SHP77 treated with DMSO at 0.1 percent for 48 hours (cell line): ENCODE measurements at regions not wholly inside any gene's neighbourhood (a gene's known extent, or its start where the extent isn't known, plus 50 kb on each side); places are given as distances from the start of the nearest gene placed in this dataset.
"Not testable (repeated sequence)": the region's sequence is repeated elsewhere in the genome, so short reads cannot be mapped to it uniquely, and the experiment has no call there.

Experiments
- DNase-seq: peaks from one replicate; lab custom pipeline; 2025; lab: John Stamatoyannopoulos, UW

DNA sequence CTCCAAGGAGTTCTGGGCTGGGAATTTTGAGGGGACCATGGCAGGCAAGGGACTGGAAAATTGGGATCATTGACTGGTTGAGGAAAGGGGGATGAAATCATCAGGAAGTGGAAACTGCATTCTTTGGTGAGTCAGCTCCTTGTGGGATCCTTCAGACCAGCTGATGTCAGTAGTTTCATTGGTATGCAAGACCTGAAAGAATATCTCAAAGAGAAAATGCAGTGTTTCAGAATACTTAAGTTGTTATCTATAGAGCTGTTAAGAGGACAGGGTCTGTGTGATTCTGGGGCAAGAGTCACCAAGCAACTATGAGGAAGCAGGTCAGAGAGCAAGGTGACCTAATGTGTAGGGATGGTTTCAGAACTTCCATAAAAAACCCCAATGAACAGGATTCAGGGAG is 595.9 kb upstream of the AUTS2 start:
- no peak for DNase-seq

DNA sequence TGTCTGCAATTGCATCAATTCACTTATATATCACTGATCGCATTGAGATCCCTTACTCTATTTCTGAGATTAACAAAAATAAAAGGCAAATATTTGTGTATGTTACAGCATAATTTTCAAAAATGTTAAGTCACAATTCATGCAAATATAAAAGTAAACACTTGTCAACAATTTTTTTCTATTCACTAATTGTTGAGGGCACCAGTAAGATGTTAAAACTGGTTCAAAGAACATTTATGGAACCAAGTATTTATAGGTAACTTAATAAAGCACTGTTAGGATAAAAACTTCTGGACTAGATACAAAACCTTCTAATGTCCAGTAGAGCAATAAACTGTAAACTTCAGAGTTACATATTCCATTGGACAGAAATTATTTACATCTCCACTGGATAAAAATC is 586.1 kb upstream of the AUTS2 start:
- no peak for DNase-seq

DNA sequence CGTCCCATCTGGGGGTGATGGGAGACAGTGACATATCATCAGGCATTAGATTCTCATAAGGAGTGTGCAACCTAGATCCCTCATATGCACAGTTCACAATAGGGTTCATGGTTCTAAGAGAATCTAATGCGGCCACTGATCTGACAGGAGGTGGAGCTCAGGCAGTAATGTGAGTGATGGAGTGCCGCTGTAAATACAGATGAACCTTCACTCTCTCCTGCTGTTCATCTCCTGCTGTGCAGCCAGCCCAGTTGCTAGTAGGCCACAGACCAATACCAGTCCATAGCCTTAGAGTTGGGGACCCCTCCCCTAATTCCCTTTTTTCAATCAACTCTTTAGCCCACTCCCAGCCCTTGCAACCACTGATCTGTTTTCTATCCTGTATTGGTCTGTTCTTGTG is 581.1 kb upstream of the AUTS2 start:
- no peak for DNase-seq

DNA sequence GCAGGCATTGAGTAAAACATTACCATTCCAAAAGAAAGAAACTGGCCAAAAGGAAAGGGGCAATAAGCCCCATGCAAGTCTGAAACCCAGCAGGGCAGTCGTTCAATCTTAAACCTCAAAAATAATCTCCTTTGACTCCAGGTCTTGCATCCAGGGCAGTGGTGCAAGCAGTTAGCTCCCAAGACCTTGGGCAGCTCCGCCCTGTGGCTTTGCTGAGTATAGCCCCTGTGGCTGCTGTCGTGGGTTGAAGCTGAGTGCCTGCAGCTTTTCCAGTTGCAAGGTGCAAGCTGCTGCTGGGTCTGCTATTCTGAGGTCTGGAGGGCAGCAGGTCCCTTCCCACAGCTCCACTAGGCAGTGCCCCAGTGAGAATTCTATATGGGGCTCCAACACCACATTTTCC is 580.1 kb upstream of the AUTS2 start:
- no peak for DNase-seq

DNA sequence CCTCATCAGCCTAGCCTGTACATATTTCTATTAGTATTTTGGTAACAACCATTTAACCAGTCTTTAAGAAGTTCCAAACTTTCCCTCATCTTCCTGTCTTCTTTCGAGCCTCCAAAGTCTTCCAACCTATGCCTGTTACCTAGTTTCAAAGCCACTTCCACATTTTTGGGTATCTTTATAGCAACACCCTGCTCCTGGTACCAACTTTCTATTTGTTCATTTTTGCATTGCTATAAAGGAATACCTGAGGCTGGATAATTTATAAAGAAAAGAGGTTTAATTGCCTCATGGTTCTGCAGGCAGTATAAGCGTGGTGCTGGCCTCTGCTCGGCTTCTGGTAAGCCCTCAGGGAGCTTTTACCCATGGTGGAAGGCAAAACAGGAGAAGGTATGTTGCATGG is 578.8 kb upstream of the AUTS2 start:
- no peak for DNase-seq

DNA sequence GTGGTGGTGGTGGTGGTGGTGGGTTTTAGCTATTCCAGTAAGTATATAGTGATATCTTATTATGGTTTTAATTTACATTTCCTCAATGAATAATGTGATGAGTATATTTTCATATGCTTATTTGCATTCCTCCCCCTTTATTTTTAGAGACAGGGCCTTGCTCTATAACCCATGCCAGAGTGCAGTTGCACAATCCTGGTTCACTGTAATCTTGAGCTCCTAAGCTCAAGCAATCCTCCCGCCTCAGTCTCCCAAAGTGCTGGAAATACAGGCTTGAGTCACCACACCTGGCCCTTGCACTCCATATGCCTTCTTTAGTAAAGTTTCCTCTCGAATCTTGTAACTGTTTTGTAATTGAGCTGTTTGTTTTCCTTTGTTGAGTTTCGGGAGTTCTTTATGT is 577.7 kb upstream of the AUTS2 start:
- no peak for DNase-seq

DNA sequence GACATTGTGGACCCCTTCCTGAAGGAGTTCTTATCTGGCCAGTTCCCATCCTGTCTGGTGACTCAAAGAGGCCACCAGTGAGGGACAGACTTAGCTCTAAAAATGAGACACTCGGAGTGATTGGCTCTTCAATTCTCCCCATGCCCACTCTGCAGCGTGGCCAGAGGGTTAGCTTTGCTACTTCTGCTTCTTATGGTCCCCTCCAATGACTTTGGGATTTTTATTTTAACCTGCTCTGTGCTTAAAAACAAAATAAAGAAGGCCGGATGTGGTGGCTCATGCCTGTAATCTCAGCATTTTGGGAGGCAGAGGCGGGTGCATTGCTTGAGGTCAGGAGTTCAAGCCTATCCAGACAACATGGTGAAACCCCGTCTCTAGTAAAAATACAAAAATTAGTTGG is 573.0 kb upstream of the AUTS2 start:
- no peak for DNase-seq

DNA sequence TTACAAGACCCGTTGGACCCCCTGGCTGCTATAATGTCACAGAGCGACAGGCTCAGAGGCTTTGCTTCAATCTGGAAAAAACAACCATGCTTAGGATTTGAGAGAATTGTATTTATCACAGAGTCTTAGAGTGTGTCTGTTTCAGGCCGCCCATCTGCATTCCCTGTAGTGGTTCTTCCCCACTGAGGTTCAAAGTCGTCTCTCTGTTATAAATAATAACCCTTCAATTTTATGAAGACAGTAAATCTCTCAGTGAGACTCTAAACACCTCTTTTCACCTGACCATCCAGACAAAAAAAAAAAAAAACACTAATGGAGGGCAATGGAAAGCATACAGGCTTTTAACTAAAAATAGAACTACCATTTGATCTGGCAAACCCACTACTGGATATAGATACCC is 565.4 kb upstream of the AUTS2 start:
- DNase-seq: no peak

DNA sequence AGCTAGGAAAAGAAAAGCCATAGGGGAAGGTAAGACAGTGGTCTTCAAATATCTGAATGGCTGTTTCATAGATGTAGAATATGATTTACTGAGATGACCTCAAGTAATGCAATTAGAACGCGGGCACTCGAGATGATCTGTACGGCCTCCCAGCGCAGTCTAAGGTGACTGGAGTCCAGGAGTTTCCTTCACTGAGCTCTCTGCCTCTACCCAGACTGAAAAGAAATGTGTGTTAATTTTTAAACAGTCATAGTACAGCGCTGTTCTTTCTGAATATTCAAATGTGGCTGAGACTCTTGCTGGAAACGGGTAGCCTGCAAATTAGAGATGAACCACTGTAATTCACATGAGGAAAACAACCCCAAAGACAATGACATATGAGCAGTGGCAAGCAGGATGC is 562.4 kb upstream of the AUTS2 start:
- no peak for DNase-seq

DNA sequence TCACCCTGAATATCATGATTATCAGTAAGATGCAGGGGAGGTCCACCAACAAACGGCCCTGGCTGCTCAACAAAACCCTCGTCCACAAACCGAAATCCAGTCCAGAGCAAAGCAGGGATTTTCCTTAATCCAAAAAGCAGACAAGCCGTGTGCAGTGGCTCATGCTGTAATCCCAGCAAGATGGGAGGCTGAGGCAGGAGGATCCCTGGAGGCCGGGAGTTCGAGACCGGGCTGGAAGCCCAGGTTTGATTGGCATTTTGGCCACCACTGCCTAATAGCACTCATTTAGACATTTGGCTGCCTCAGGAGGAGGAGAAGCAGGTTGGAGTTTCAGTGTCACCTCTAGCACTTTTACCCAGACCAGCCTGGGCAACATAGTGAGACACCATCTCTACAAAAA is 562.0 kb upstream of the AUTS2 start:
- DNase-seq: no peak

DNA sequence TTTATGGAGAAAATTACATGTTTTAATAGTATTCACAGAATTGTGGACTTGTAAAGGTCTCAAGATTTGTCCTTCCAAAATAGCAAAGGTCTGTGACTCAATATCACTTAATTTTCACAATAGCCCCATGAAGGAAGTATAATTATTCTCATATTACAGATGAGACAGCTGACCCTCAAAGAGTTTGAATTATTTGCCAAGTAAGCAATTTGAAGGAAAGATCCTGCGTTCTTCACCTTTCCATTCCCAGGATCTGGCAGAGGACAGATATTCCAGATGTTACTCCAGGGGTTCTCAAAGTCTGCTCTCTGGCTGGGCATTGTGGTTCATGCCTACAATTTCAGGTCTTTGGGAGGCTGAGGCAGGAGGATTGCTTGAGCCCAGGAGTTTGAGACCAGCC is 559.4 kb upstream of the AUTS2 start:
- no peak for DNase-seq

DNA sequence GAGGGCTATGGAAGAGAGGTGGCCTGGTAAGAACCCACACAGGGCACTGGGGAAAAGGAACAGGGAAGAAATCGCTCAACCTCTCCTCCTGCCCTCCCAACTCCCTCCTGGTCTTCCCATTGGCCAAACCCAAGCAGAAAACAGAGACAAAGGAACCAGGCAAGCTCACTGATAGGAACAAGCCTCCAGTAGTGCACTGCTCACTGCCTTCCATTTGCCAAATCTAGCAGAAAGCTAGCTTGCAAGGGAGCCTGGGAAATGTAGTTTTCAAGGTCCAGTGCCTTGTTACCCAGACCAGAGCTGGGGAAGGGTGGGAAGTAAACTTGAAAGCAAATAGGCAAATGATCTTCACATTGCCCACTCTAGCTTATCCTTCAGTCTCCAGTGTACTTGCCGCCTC is 556.1 kb upstream of the AUTS2 start:
- no peak for DNase-seq

DNA sequence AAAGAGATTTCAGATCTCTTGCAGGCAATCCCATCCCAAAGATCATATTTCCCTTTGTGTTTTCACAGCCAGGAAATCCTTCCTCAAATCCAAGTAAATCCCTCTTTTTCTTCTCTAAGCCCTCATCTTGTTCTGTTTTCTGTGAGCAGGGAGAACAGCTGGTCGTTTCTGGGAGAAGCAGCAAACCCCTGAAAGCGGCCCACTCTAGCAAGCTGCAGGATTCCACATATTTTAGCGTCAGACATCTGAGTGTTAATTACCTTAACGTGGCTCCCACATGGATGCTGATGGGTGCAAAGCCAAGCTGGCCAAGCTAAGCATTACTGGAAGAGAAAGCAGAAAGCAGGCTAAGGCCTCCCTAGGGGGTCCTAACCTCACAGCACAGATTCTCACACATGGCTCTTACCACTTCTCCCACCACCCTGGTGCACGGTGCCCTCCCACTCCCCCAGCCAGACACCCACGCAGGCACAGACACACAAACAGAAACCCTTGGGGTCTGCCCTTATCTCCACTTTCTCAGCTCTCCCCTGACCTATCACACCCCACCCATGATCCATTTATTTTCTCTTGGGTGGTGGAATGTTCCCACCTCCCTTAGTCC is 551.0 kb upstream of the AUTS2 start:
- no peak for DNase-seq

DNA sequence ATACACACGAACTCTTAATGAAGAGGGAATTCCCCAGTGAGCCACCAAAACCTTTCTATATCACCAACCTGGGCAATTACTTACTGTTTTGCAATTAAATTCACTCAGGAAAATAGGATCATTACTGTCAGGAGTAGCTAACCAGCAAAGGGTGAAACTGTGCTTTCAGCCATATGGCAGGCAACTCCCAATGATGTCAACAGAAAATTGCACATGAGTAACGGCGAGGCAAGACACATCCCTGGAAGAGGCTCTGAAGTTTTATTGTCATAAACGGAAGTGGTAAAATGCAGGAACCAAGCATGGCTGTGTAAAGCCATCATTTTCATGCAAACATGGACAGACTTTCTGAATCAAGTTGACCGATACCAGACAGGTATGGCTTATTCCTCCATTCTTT is 548.9 kb upstream of the AUTS2 start:
- DNase-seq: no peak

DNA sequence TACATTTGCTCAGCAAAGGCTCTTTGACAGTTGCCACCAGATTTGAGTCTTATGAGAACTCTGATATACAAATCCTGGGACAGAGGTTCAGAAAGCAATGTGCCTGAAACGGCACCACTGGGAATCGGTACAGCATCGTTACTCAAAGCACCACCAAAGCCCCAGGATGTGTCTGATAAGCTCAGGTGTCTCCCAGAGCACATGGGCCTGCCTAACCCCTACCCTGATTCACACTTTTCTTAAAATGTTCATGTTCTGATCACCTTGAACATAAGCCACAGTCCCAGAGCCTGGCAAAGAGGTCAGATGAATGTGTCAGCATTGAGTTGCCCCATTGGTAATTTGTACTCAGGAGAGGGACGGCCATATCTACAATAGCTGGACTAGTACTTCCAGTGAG is 545.8 kb upstream of the AUTS2 start:
- DNase-seq: no peak

DNA sequence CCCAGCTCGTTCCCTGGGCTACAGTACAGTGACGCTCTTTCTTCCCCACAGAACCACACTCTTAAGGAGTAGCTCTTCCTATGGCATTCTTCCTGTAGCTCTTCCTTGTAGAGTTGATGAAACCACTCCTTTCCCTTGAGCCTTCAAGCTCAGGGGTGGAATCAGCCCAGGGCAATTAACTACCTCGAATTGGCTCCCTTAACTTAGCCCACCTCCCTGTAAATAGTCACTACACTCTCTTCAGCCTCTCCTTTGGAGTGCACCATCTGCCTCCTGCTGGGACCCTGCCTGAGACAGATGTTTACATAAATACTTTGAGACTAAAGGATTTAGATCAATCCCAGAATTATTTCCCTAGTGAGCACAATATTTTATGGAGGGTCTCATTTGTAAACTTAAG is 537.8 kb upstream of the AUTS2 start:
- no peak for DNase-seq

DNA sequence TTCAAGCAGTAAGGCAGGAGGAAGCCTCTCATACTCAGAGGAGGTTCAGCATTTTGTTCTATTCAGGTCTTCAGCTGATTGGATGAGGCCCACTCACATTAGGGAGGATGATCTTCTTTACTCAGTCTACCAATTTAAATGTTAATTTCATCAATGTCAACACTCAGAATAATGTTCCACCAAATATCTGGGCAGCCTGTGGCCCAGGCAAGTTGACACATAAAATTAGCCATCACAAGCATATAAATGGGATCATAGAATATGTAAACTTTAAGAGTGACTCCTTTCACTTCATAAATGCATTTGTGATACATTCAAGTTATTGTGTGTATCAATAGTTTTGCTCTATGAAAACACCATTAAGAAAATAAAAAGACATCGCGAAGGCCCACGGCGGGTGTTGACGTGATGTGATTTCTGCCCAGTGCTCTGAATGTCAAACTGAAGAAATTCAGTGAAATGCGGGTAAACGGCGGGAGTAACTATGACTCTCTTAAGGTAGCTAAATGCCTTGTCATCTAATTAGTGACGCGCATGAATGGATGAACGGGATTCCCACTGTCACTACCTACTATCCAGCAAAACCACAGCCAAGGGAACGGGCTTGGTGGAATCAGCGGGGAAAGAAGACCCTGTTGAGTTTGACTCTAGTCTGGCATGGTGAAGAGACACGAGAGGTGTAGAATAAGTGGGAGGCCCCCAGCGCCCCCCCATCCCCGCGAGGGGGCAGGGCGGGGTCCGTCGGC is 536.1 kb upstream of the AUTS2 start:
- no peak for DNase-seq

DNA sequence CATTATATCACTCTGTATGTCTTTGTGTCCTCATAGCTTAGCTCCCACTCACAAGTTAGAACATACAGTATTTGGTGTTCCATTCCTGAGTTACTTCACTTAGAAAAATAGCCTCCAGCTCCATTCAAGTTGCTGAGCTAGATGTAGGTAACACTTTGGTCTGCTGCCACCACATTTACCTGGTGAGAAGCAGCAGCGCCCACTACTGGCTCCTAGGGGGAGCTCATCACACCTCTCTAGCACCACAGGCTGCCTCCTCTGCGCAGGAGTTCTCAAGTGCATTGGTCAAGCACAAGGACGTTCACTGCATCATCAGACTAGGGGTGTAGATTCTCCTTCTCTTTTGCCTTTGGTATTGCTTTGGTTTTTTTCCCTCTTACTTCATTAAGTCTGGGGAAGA is 530.9 kb upstream of the AUTS2 start:
- no peak for DNase-seq

DNA sequence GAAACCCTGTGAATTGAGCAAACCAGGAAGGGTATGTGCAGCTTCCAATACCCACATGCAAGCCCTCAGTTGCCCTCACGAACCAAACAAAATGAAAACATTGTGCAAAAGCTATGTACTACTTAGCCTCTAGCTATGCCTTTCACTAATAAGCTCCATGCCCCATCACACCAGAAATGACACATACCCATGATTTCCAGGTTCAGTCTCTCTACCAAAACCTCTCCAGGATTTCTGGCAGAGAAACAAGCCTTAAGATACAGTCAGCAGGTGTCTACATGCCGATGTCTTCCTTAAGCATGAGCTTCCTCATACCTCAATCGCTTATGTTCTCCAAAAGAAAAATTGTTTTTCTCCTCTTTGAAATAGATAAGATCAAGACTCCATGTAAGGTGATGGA is 527.8 kb upstream of the AUTS2 start:
- no peak for DNase-seq

DNA sequence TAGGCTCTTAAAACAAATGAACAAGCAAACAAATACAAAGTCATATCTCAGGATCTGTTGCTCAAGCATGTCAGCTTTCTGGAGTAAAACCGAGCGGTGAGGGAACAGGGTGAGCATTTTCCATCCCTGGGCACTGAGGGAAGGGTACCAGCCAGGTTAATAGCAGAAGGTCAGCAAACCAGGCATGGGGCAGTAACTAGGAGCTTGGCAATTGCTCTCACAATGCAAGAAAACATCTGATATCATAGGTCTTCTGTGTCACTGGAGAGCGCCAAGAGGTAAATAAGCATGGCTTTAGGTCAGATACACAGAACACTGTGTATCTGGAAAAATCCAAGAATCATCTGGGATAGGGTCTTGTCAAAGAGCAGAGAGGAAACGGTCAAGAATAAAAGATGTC is 521.7 kb upstream of the AUTS2 start:
- DNase-seq: no peak

DNA sequence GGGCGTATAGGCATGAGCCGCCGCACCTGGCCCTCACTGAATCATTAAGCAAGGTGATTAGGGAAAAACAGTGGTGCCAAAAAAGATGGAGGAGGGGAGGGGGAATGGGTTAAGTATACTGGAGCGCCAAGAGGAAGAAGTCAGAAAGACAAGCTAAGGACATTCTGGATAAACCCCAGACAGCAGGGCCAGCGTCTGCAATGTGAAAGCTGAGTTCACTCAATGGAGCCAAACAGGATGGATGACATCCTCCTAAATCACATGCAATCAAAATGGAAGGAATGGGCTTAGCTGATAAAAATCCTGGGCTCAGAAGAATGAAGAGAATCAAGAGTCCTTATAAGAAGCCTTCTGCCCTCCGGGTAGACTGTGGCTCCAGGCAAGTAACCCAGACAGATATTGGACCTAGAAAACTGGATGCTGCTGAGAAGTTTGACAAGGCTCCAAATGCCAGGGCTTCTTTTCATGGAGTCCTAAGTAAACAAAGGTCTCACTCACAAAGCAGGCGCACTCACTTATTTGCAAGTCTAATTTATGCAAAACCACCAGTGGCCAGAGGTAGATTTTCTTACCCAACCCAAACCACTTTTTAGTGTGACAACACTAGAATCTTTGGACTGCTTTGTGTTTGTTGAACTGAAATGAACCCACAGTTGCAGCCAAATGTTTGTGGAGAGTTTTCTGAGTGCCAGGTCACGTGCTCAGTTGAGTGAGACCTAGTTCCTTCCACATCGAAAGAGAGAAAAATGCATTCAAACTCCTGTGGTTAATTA is 519.1 kb upstream of the AUTS2 start:
- no peak for DNase-seq

DNA sequence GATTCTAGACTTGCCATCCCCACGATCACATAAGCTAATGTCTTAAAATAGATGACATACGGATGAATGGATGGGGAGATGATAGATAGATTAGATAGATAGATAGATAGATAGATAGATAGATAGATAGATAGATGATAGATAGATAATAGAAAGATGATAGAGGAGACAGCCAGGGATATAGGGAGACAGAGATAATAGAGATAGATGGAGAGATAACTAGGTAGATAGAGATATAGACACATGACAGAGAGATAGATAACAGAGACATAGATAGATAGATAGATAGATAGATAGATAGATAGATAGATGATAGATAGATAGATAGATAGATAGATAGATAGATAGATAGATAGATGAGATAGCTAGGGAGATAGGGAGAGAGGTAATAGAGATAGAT is 511.0 kb upstream of the AUTS2 start:
- not testable (repeated sequence) for DNase-seq

DNA sequence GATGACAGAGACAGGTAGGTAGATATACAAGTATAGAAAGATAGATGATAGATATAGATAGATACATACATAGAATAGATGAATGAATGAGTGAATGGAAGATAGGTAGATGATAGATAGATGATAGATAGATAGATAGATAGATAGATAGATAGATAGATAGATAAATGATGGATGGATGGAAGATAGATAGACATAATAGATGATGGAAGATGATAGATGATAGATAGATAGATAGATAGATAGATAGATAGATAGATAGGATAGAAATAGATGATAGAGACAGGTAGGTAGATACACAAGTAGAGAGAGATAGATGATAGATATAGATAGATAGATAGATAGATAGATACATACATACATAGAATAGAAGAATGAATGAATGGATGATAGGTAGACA is 510.1 kb upstream of the AUTS2 start:
- no peak for DNase-seq

DNA sequence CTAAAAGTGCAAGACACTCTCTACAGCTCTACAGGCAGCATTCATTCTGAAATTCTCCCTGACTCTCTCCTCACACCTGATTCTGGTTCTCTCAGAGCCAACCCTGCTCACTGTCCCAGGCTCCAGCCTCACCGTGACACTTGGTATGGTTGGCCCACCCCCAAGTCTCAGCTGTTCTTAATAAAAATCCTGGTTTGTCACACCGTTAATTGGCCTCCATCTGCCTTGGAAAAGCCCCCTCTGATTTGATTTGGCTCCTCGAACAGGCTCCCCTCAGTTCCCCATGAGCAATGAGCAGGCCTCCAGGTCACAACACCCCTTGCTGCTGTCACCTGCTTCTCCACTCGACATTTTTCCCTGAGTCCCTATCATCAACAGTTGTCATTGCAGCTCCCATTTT is 507.3 kb upstream of the AUTS2 start:
- DNase-seq: no peak
